Naive thymus-derived CD4-positive, alpha-beta T cell (primary cell): ENCODE measurements at regions not wholly inside any gene's neighbourhood (a gene's known extent, or its start where the extent isn't known, plus 50 kb on each side); places are given as distances from the start of the nearest gene placed in this dataset.

Experiments
- ATAC-seq: fragments of 150-1000 bp; cut with Tn5 transposase; 2 replicates; pipeline ENCODE4 v1.10.0; 2021; ENCODE audit warnings: mild to moderate bottlenecking, moderate library complexity
- CTCF ChIA-PET: fragments of 350-600 bp; sonication (Branson Sonifier 250); formaldehyde crosslinking; loops from one replicate; lab custom pipeline; 2021; ENCODE audit warnings: antibody characterized with exemption; lab: Charles Lee
- POLR2A ChIA-PET: fragments of 350-600 bp; sonication (Branson Sonifier 250); formaldehyde crosslinking; loops from one replicate; lab custom pipeline; 2021; ENCODE audit warnings: antibody characterized with exemption, inconsistent platforms; lab: Charles Lee
- DNase-seq, 9 donors: peaks; one replicate each; pipeline versions ENCODE4 v3.0.0 to v3.0.0-alpha.2; 2020 to 2022; ENCODE audit warnings: mixed read lengths in 1 of 9
- H3K27ac ChIP-seq: one replicate; pipeline ENCODE4 v1.7.0; 2013; ENCODE audit warnings: mild to moderate bottlenecking, low read depth, low read length, moderate library complexity
- H3K27me3 ChIP-seq, 2 donors: one replicate each; pipeline ENCODE4 v1.7.0; 2013; ENCODE audit warnings: low read length in 2 of 2, mild to moderate bottlenecking in 2 of 2, moderate library complexity in 2 of 2; ENCODE audit not compliant: control insufficient read depth in 2 of 2, insufficient read depth in 2 of 2
- H3K36me3 ChIP-seq, 3 experiments: 1 replicate in 2 of 3; 2 replicates in 1 of 3; pipeline ENCODE4 v1.7.0; 2013; ENCODE audit warnings: low read length in 3 of 3, mild to moderate bottlenecking in 3 of 3, moderate library complexity in 1 of 3; ENCODE audit not compliant: insufficient read depth in 3 of 3, control insufficient read depth in 2 of 3
- H3K4me1 ChIP-seq, 2 donors: one replicate each; pipeline ENCODE4 v1.7.0; 2013; ENCODE audit warnings: low read length in 2 of 2, mild to moderate bottlenecking in 2 of 2, moderate library complexity in 1 of 2; ENCODE audit not compliant: control insufficient read depth in 2 of 2, insufficient read depth in 2 of 2
- H3K4me3 ChIP-seq: 2 replicates; pipeline ENCODE4 v1.7.0; 2013; ENCODE audit warnings: mild to moderate bottlenecking, low read length
- H3K9me3 ChIP-seq, 3 experiments: 1 replicate in 2 of 3; 2 replicates in 1 of 3; pipeline ENCODE4 v1.7.0; 2013; ENCODE audit warnings: low read length in 3 of 3; ENCODE audit not compliant: control insufficient read depth in 2 of 3
- H3K27ac Mint-ChIP-seq, 9 donors: one replicate each; pipeline ENCODE4 v1.8.0; 2020 to 2022; ENCODE audit warnings: mixed read lengths in 9 of 9, mild to moderate bottlenecking in 8 of 9, moderate library complexity in 5 of 9, inconsistent platforms in 2 of 9
- H3K27me3 Mint-ChIP-seq, 5 donors: one replicate each; pipeline ENCODE4 v1.8.0; 2021 to 2022; ENCODE audit warnings: mixed read lengths in 5 of 5, mild to moderate bottlenecking in 1 of 5
- H3K36me3 Mint-ChIP-seq, 5 donors: one replicate each; pipeline ENCODE4 v1.8.0; 2020 to 2022; ENCODE audit warnings: mixed read lengths in 5 of 5, mild to moderate bottlenecking in 3 of 5, inconsistent platforms in 1 of 5
- H3K4me1 Mint-ChIP-seq, 7 donors: one replicate each; pipeline ENCODE4 v1.8.0; 2020 to 2022; ENCODE audit warnings: mixed read lengths in 7 of 7, mild to moderate bottlenecking in 3 of 7, inconsistent platforms in 1 of 7
- H3K4me3 Mint-ChIP-seq, 10 donors: one replicate each; pipeline ENCODE4 v1.8.0; 2020 to 2022; ENCODE audit warnings: mild to moderate bottlenecking in 10 of 10, mixed read lengths in 10 of 10, moderate library complexity in 6 of 10, inconsistent platforms in 2 of 10
- H3K9me3 Mint-ChIP-seq, 11 donors: one replicate each; pipeline ENCODE4 v1.8.0; 2020 to 2022; ENCODE audit warnings: mixed read lengths in 11 of 11, mild to moderate bottlenecking in 4 of 11, inconsistent platforms in 1 of 11, moderate library complexity in 1 of 11
- intact Hi-C, 2 donors: fragments of 100-400 bp; cut with micrococcal nuclease; formaldehyde crosslinking; loops; one replicate each; pipeline ENCODE4 v1.15.1; 2023

DNA sequence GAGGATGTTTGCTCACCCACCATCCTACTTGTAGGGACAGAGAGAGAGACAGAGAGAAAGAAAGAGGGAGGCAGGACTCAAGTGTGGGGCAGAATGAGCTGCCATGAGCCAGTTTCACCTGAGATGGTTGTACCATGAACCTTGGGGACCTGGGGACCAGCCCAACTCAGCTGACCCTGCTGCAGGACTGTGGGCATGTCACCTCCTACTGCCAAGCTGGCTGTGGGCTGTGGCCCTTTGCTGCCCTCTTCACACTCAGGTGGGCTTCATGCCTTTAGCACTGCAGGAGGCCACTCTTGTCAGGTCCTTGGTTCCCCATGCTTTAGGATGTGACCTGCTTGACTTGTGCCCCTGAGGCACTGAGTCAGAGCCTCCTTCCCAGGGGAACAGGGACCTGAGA, 108.2 kb upstream of the PCBD1 start:
- no peaks in the 10 kb centered on the region for H3K4me1 ChIP-seq
- H3K4me3 ChIP-seq: no peak overlapping the region
- H3K9me3 Mint-ChIP-seq: peaks cover 0 to 14% (median 3%) of the 10 kb centered on the region in 11 donors
- ChIA-PET POLR2A (no interaction called here), CTCF (no interaction called here)
- H3K4me1 Mint-ChIP-seq: peaks cover 0 to 5% (median 0%) of the 10 kb centered on the region in 7 donors
- no peaks in the 10 kb centered on the region for H3K27me3 ChIP-seq
- no peak for ATAC-seq
- no peaks in the 10 kb centered on the region for H3K9me3 ChIP-seq
- no peak overlapping the region for H3K27ac ChIP-seq
- H3K4me3 Mint-ChIP-seq: no peak overlapping the region
- H3K27ac Mint-ChIP-seq: no peak overlapping the region
- no peak for DNase-seq
- H3K36me3 Mint-ChIP-seq: peaks cover 0 to 4% (median 0%) of the 10 kb centered on the region in 5 donors
- peaks cover 7 to 15% (median 11%) of the 10 kb centered on the region in 5 donors for H3K27me3 Mint-ChIP-seq
- intact Hi-C loops: no loop called here
- H3K36me3 ChIP-seq: no peaks in the 10 kb centered on the region

DNA sequence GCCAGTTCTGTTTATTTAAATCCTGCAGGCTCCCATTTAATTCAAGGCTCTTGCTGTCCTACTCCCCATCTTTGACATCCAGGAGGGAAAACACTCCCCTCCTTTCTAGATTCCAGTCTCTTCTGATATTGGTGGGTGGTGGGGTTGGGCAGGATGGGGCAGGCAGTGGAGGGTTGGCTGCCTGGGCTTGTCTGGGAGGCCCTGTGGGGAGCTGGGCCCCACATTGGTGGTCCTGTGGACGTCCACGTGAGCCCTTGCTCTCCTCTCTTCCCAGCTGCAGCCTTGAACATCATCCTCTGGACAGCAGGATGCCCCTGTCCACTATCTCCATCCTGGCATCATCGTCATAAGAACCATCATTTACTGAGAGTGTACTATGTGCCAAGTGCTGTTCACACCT, 108.9 kb upstream of the PCBD1 start:
- Mint-ChIP-seq H3K9me3 (peaks cover 0 to 14% (median 3%) of the 10 kb centered on the region in 11 donors), H3K4me1 (peaks cover 0 to 5% (median 0%) of the 10 kb centered on the region in 7 donors), H3K4me3 (no peak overlapping the region), H3K36me3 (peaks cover 0 to 4% (median 0%) of the 10 kb centered on the region in 5 donors), H3K27ac (no peak overlapping the region), H3K27me3 (peaks cover 7 to 20% (median 11%) of the 10 kb centered on the region in 5 donors)
- Histone ChIP-seq H3K4me1 (no peaks in the 10 kb centered on the region), H3K4me3 (no peak overlapping the region), H3K27ac (no peak overlapping the region), H3K27me3 (no peaks in the 10 kb centered on the region), H3K9me3 (no peaks in the 10 kb centered on the region), H3K36me3 (no peaks in the 10 kb centered on the region)
- ATAC-seq (no peak), DNase-seq (no peak)
- ChIA-PET CTCF (no interaction called here), POLR2A (no interaction called here)
- intact Hi-C loops: no loop called here

DNA sequence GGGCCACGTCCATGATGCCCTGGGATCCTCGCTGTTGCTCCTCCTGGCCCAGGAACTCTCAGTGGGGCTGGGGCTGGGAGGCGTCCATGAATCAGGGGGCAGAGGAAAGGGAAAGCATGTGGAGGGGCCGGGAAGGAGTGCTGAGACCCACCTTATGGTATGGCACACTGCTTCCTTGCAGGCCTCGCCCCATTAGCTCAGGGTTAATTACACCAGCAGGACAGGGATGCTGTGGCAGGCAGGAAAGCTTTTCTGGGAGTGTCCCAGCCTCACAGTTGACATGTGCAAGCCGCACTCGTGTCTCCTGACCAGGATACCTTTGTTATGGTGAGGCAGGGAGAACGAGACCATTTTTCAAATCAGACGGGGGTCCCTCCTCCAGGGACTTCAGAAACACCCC, 109.7 kb upstream of the PCBD1 start:
- H3K4me3 Mint-ChIP-seq: no peak overlapping the region
- H3K9me3 Mint-ChIP-seq: peaks cover 0 to 14% (median 3%) of the 10 kb centered on the region in 11 donors
- H3K27me3 Mint-ChIP-seq: peaks cover 7 to 20% (median 11%) of the 10 kb centered on the region in 5 donors
- H3K4me1 ChIP-seq: no peaks in the 10 kb centered on the region
- intact Hi-C loops: no loop called here
- H3K27ac Mint-ChIP-seq: no peak overlapping the region
- ChIA-PET POLR2A (no interaction called here), CTCF (no interaction called here)
- peaks cover 0 to 4% (median 0%) of the 10 kb centered on the region in 5 donors for H3K36me3 Mint-ChIP-seq
- ATAC-seq (no peak), DNase-seq (no peak)
- no peak overlapping the region for H3K27ac ChIP-seq
- peaks cover 0 to 5% (median 0%) of the 10 kb centered on the region in 7 donors for H3K4me1 Mint-ChIP-seq
- no peaks in the 10 kb centered on the region for H3K9me3 ChIP-seq
- no peaks in the 10 kb centered on the region for H3K27me3 ChIP-seq
- H3K4me3 ChIP-seq: no peak overlapping the region
- H3K36me3 ChIP-seq: no peaks in the 10 kb centered on the region

DNA sequence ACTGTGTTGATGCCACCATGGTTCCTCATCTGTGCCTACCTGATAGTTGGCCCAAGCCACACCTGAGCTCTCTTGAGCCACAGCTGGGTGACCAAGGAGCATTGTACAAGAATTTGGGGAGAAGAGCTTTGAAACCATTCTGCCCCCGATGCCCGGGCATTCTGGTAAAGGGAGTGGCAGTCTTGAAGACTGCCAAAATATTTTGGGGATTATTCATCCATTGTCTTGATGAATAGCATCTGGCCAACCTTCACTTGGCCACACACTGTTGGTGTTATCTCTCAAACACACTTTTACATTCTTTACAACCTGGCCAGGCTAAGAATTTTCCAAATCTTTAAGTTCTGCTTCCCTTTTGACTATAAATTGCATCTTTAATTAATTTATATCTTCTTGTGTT, 113.1 kb upstream of the PCBD1 start:
- no peak for DNase-seq
- ATAC-seq: no peak
- Mint-ChIP-seq H3K36me3 (peaks cover 0 to 4% (median 0%) of the 10 kb centered on the region in 5 donors), H3K9me3 (peaks cover 0 to 14% (median 5%) of the 10 kb centered on the region in 11 donors), H3K27ac (no peak overlapping the region), H3K4me1 (peaks cover 0 to 5% (median 0%) of the 10 kb centered on the region in 7 donors), H3K4me3 (no peak overlapping the region), H3K27me3 (peaks cover under 1 to 14% (median 5%) of the 10 kb centered on the region in 5 donors)
- Histone ChIP-seq H3K27ac (no peak overlapping the region), H3K36me3 (no peaks in the 10 kb centered on the region), H3K27me3 (no peaks in the 10 kb centered on the region), H3K4me1 (no peaks in the 10 kb centered on the region), H3K9me3 (no peaks in the 10 kb centered on the region), H3K4me3 (no peak overlapping the region)
- CTCF ChIA-PET: no interaction called here
- intact Hi-C loops: no loop called here
- POLR2A ChIA-PET: no interaction called here

DNA sequence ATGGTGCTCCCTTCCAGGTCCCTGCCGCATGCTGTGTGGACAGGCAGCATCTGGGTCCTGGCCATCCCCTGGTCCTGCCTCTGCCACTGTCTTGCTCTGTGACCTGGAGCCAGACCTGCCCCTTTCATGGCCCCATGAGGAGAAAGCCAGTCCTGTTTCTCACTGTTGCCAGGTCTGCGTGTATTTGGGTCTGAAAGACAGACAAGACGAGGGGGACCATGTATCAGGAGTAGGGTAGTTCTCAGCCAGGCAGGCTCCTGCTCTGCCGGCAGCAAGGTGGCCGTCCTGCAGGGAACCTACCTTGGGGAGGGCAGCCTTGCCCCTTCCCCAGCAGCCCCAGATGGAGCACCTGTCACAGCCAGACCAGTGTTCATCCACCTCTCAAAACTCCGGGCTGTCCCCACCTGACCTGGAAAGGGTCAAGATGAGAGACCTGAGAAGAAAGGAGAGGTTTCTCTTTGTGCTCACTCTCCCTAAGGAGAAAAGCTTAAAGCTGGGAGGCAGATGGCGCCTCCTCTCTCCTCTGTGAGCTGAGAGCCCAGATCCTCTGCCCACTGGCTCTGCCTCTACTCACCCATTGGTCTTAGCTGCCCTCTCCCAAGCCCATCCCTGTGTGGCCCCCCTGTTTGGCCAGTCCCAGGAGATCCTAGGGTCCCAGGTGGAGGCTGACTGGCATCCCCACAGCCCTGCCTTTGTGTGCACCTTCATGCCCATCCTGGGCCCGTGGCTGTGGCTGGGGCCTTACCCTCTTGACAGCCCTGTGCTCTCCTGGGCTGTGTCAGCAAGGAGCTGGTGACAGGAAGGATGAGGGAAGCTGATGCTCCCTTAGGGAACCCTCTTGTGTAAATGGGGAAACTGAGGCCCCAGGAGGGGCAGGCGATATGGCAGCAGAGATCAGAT, 116.1 kb upstream of the PCBD1 start:
- ATAC-seq: no peak
- ChIA-PET CTCF (no interaction called here), POLR2A (no interaction called here)

DNA sequence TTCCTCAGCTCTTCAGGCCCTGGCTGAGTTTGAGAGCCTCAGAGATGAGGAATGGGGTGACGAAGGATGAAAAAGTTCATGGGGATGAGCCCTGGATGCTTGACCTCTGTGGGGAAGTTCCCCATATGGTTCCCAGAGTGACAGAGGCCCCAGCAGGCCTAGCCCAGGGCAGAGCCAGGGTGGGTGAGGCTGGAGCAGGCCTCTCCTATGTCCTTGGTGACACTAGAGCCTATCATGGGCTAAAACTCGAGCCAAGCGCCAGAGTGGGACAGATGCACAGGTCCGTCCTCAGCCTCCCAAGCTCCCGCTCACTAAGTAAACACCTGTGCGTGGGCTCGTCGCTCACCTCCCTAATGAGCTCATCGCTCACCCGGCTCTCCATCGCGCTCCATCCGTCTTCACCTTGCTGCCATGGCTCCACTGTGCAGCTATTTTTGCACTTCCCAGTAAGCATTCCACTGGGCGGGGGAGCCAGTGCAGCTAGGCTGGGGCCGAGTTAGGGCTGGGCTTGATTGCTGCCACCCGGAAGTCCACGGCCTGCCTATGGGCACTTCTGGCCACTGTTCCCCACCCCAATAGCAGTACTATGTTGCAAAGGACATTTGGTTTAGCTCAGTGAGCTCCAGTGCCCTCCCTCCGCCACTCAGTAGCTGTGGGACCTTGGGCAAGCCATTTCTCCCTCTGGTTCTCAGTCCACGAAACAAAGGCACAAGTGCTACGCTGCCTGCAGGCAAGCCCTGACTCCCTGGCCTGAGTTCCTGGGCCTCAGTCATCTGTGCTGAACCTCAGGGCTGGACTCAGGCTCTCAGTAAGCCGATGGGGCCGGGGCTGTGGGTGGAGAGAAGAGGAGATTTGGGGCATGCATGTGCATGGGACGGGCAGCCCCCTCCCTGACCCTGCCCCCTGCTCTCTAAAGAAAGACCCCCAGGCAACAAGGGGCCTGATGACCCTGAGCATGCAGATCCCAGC, 117.3 kb upstream of the PCBD1 start:
- intact Hi-C loops: no loop called here
- Mint-ChIP-seq H3K27ac (no peak overlapping the region), H3K4me3 (no peak overlapping the region), H3K4me1 (no peaks in the 10 kb centered on the region), H3K36me3 (no peaks in the 10 kb centered on the region), H3K9me3 (peaks cover 0 to 5% (median under 1%) of the 10 kb centered on the region in 11 donors), H3K27me3 (peaks cover 0 to 7% (median 0%) of the 10 kb centered on the region in 5 donors)
- Histone ChIP-seq H3K4me3 (no peak overlapping the region), H3K9me3 (no peaks in the 10 kb centered on the region), H3K27me3 (no peaks in the 10 kb centered on the region), H3K4me1 (no peaks in the 10 kb centered on the region), H3K27ac (no peak overlapping the region), H3K36me3 (no peaks in the 10 kb centered on the region)
- DNase-seq (no peak), ATAC-seq (no peak)
- POLR2A ChIA-PET: no interaction called here
- CTCF ChIA-PET: interaction anchor here (0.6 kb wide), 1 partner anchor 1440 kb away, joined by 3 read pairs; no protein-coding TSS in a partner anchor

More for the DNA sequence above, 116.1 kb upstream of the PCBD1 start:
- no peaks in the 10 kb centered on the region for H3K9me3 ChIP-seq
- H3K27me3 ChIP-seq: no peaks in the 10 kb centered on the region
- no peak for DNase-seq
- no peak overlapping the region for H3K27ac ChIP-seq
- H3K4me3 ChIP-seq: no peak overlapping the region
- Mint-ChIP-seq H3K9me3 (peaks cover 0 to 10% (median 3%) of the 10 kb centered on the region in 11 donors), H3K36me3 (peaks cover 0 to 3% (median 0%) of the 10 kb centered on the region in 5 donors), H3K27ac (no peak overlapping the region), H3K4me1 (no peaks in the 10 kb centered on the region), H3K27me3 (peaks cover 0 to 9% (median 0%) of the 10 kb centered on the region in 5 donors), H3K4me3 (no peak overlapping the region)
- H3K36me3 ChIP-seq: no peaks in the 10 kb centered on the region
- no peaks in the 10 kb centered on the region for H3K4me1 ChIP-seq
- intact Hi-C loops: no loop called here
